ENCODE measurements at regions not wholly inside any gene's neighbourhood (a gene's known extent, or its start where the extent isn't known, plus 50 kb on each side); places are given as distances from the start of the nearest gene placed in this dataset.

DNA sequence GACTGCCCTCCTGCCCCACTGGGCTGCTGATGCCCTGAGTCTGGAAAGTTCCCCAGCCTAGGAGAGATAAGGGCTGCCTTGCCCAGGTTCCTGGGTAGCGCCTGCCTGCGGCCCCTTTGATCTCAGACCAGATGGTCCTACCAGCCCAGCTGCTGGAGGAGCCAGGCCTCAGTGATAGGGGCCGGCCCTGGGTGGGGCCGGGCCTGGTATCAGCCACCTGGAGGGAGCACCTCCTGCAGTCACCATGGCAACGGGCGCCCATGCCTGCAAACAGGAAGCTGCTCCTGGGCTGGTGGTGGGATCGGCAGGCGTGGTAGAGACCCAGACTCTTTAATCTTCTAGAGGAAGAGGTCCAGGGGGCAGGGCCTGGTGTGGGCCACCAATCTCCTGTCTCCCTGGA is 119.7 kb upstream of the WNT4 start:
- Histone ChIP-seq H3K9me3 (ENCODE audit: control insufficient read depth, low read length) (no peaks in the 10 kb centered on the region), H3K36me3 (ENCODE audit: control insufficient read depth, insufficient read depth, low read length) (no peaks in the 10 kb centered on the region), H3K27me3 (ENCODE audit: control insufficient read depth, insufficient read depth, low read length) (no peaks in the 10 kb centered on the region), H3K9ac (ENCODE audit: low read length) (no peak overlapping the region), H3K4me1 (ENCODE audit: control insufficient read depth, insufficient read depth, low read length) (peaks cover 49% of the 10 kb centered on the region), H3K4me3 (ENCODE audit: low read length) (no peak overlapping the region)

DNA sequence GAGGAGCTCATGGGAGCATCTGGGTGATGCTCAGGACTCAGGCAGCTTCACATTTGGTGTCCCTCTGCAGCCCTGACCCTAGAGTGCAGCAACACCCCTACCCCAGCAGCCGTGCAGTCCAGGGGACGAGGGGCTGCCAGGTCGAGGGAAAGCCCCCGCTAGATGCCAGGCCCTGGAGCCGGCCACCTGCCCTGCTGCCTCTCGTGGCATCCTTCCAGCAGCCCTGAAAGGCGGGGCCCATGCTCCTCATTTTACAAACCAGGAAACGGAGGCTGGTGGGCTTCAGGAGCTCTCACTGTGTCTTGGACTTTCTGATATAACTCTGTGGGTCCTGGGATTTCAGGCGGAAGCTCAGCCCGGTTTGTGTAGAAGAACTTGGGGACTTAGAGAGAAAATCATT is 120.5 kb upstream of the WNT4 start:
- no peak overlapping the region for H3K9ac ChIP-seq (ENCODE audit: low read length)
- no peaks in the 10 kb centered on the region for H3K36me3 ChIP-seq (ENCODE audit: control insufficient read depth, insufficient read depth, low read length)
- H3K4me1 ChIP-seq (ENCODE audit: control insufficient read depth, insufficient read depth, low read length), result peaks cover 42% of the 10 kb centered on the region
- H3K27me3 ChIP-seq (ENCODE audit: control insufficient read depth, insufficient read depth, low read length), result no peaks in the 10 kb centered on the region
- H3K4me3 ChIP-seq (ENCODE audit: low read length), result no peak overlapping the region
- no peaks in the 10 kb centered on the region for H3K9me3 ChIP-seq (ENCODE audit: control insufficient read depth, low read length)

DNA sequence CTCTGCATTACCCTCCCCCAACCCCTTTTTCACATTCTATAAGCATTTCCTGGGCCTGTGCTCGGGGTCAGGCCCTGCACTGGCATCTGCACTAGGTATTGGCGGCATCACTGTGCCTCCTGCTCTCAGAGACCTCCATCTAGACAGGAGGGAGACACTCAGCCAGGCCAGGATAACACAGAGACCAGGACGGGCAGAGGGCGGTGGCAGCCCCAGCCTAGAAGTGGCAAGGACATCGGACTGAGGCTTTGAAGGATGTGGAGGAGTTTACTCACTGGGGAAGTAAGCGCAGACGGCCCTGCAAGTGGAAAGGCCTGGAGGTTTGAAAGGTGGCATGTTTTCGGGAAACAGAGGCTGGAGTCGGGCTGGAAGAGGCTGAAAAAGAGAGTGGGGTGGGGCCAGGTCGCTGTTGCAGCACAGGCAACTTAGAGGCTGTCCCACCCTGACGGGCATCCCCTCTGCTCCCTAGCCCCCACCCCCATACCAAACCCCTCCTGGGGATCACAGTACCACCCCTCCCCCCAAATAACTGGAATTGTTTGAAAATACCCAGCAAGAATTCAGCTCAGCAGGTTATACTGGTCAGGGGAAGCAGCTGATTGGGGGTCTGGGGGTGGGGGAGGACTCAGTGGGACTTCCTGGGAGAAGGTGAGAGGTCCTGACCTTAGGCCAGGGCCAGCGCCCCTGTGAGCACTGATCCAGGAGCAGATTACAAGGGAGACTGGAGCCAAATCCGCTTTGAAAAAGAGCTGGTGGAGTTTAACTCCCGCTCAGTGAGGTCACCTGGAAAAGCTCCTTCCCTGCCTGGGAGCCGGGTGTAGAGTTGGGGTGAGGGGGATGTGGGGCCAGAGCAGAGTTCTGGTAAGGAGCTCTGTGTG is 121.8 kb upstream of the WNT4 start:
- no peaks in the 10 kb centered on the region for H3K27me3 ChIP-seq (ENCODE audit: control insufficient read depth, insufficient read depth, low read length)
- peaks cover 29% of the 10 kb centered on the region for H3K4me1 ChIP-seq (ENCODE audit: control insufficient read depth, insufficient read depth, low read length)
- no peak overlapping the region for H3K4me3 ChIP-seq (ENCODE audit: low read length)
- no peaks in the 10 kb centered on the region for H3K9me3 ChIP-seq (ENCODE audit: control insufficient read depth, low read length)
- H3K9ac ChIP-seq (ENCODE audit: low read length), result no peak overlapping the region
- no peaks in the 10 kb centered on the region for H3K36me3 ChIP-seq (ENCODE audit: control insufficient read depth, insufficient read depth, low read length)

- H3K4me1 ChIP-seq (ENCODE audit: control insufficient read depth, insufficient read depth, low read length), result peaks cover 21% of the 10 kb centered on the region
- no peaks in the 10 kb centered on the region for H3K9me3 ChIP-seq (ENCODE audit: control insufficient read depth, low read length)
- no peaks in the 10 kb centered on the region for H3K27me3 ChIP-seq (ENCODE audit: control insufficient read depth, insufficient read depth, low read length)
- H3K36me3 ChIP-seq (ENCODE audit: control insufficient read depth, insufficient read depth, low read length), result no peaks in the 10 kb centered on the region
- H3K9ac ChIP-seq (ENCODE audit: low read length), result no peak overlapping the region
- H3K4me3 ChIP-seq (ENCODE audit: low read length), result no peak overlapping the region
Measured at GRCh38 chr1:22266141-22266540, 123.2 kb upstream of the WNT4 start.

DNA sequence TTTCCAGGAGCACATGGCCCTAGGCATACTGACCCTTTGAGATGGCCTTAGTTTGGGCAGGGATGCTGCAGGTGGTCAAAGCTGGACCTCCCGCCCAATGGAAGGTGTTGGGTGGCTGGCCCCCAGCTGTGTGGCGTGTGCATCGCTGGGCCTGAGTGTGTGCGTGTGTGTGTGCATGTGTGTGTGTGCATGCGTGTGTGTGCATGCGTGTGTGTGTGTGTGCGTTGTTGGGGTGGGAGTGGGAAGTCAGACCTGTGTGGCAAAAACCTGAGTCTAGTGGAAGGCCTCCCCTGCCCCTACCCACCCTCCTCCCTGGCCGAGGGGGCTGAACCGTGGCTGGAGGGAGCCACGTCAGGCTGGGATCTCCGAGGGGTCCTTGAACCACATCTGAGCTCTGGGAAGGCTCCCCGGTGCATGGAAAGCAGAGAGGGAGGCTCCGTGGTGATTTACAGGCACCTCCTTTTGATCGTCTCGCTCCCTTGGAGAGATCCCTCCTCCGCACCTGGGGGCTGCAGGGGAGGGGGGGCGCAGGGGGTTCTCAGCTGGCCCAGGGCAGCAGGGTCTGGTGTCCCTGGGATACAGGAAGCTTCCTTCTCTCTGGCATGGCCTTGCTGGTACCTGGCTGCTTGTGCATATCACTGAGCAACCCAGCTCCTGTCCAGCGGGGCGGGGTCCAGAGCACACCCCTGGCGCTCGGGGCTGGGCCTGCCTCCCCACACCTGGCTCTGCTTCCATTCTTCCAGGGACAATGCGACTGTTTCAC is 124.7 kb upstream of the WNT4 start:
- Histone ChIP-seq H3K4me1 (ENCODE audit: control insufficient read depth, insufficient read depth, low read length) (peaks cover 8% of the 10 kb centered on the region), H3K9ac (ENCODE audit: low read length) (no peak overlapping the region), H3K27me3 (ENCODE audit: control insufficient read depth, insufficient read depth, low read length) (no peaks in the 10 kb centered on the region), H3K9me3 (ENCODE audit: control insufficient read depth, low read length) (no peaks in the 10 kb centered on the region), H3K36me3 (ENCODE audit: control insufficient read depth, insufficient read depth, low read length) (no peaks in the 10 kb centered on the region), H3K4me3 (ENCODE audit: low read length) (no peak overlapping the region)

- Histone ChIP-seq H3K9ac (ENCODE audit: low read length) (no peak overlapping the region), H3K4me3 (ENCODE audit: low read length) (no peak overlapping the region), H3K36me3 (ENCODE audit: control insufficient read depth, insufficient read depth, low read length) (no peaks in the 10 kb centered on the region), H3K27me3 (ENCODE audit: control insufficient read depth, insufficient read depth, low read length) (no peaks in the 10 kb centered on the region), H3K4me1 (ENCODE audit: control insufficient read depth, insufficient read depth, low read length) (peaks cover under 1% of the 10 kb centered on the region), H3K9me3 (ENCODE audit: control insufficient read depth, low read length) (no peaks in the 10 kb centered on the region)
Measured at GRCh38 chr1:22268327-22268726, 125.4 kb upstream of the WNT4 start.

GRCh38 chr1:22271847-22272801 is 129.2 kb upstream of the WNT4 start:
- no peaks in the 10 kb centered on the region for H3K4me1 ChIP-seq (ENCODE audit: control insufficient read depth, insufficient read depth, low read length)
- no peaks in the 10 kb centered on the region for H3K36me3 ChIP-seq (ENCODE audit: control insufficient read depth, insufficient read depth, low read length)
- no peak overlapping the region for H3K9ac ChIP-seq (ENCODE audit: low read length)
- H3K27me3 ChIP-seq (ENCODE audit: control insufficient read depth, insufficient read depth, low read length), result no peaks in the 10 kb centered on the region
- no peak overlapping the region for H3K4me3 ChIP-seq (ENCODE audit: low read length)
- H3K9me3 ChIP-seq (ENCODE audit: control insufficient read depth, low read length), result no peaks in the 10 kb centered on the region

- Histone ChIP-seq H3K36me3 (ENCODE audit: control insufficient read depth, insufficient read depth, low read length) (no peaks in the 10 kb centered on the region), H3K9ac (ENCODE audit: low read length) (no peak overlapping the region), H3K27me3 (ENCODE audit: control insufficient read depth, insufficient read depth, low read length) (no peaks in the 10 kb centered on the region), H3K4me1 (ENCODE audit: control insufficient read depth, insufficient read depth, low read length) (no peaks in the 10 kb centered on the region), H3K4me3 (ENCODE audit: low read length) (no peak overlapping the region), H3K9me3 (ENCODE audit: control insufficient read depth, low read length) (no peaks in the 10 kb centered on the region)
Measured at GRCh38 chr1:22273686-22274681, 131.1 kb upstream of the WNT4 start.

DNA sequence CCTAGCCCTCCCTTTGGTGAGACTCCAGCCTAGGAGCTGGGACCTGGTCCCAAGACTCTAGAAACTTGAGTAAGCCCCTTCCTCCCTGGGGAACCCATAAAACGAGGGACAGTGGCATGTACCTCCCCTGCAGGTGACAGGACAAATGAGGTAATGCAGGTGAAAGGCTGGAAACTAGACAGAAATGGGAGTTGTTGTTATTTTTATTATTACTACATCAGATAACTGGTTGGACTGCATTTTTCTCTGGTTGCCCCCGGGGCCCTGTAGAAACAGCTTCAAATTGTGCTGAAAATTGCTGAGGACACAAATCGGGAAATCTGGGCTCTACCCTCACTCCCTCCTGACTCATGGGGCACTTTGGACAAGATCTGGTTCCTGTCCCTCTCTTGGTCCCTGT is 132.3 kb upstream of the WNT4 start:
- Histone ChIP-seq H3K36me3 (ENCODE audit: control insufficient read depth, insufficient read depth, low read length) (no peaks in the 10 kb centered on the region), H3K27me3 (ENCODE audit: control insufficient read depth, insufficient read depth, low read length) (no peaks in the 10 kb centered on the region), H3K4me1 (ENCODE audit: control insufficient read depth, insufficient read depth, low read length) (no peaks in the 10 kb centered on the region), H3K4me3 (ENCODE audit: low read length) (no peak overlapping the region), H3K9ac (ENCODE audit: low read length) (no peak overlapping the region), H3K9me3 (ENCODE audit: control insufficient read depth, low read length) (no peaks in the 10 kb centered on the region)

- no peak overlapping the region for H3K9ac ChIP-seq (ENCODE audit: low read length)
- no peaks in the 10 kb centered on the region for H3K4me1 ChIP-seq (ENCODE audit: control insufficient read depth, insufficient read depth, low read length)
- no peak overlapping the region for H3K4me3 ChIP-seq (ENCODE audit: low read length)
- no peaks in the 10 kb centered on the region for H3K9me3 ChIP-seq (ENCODE audit: control insufficient read depth, low read length)
- H3K27me3 ChIP-seq (ENCODE audit: control insufficient read depth, insufficient read depth, low read length), result no peaks in the 10 kb centered on the region
- no peaks in the 10 kb centered on the region for H3K36me3 ChIP-seq (ENCODE audit: control insufficient read depth, insufficient read depth, low read length)
Measured at GRCh38 chr1:22275626-22276395, 132.9 kb upstream of the WNT4 start.
